DOHH2 (cell line): ENCODE measurements at regions not wholly inside any gene's neighbourhood (a gene's known extent, or its start where the extent isn't known, plus 50 kb on each side); places are given as distances from the start of the nearest gene placed in this dataset.

Experiments used
- H3F3A ChIP-seq: fragments of 200-600 bp; sonication (generic), shearing (Covaris generic); 2 replicates; pipeline ENCODE4 v1.6.0; 2016; ENCODE audit warnings: antibody characterized with exemption, mild to moderate bottlenecking; ENCODE audit not compliant: control insufficient read depth, insufficient read depth
- H3K27ac ChIP-seq: fragments of 200-600 bp; sonication (generic); 2 replicates; pipeline ENCODE4 v1.5.1; 2014; ENCODE audit warnings: low read depth, mild to moderate bottlenecking, low read length, moderate library complexity
- H3K27me3 ChIP-seq: fragments of 200-600 bp; sonication (generic); 2 replicates; pipeline ENCODE4 v1.6.1; 2014; ENCODE audit warnings: mild to moderate bottlenecking, low read length, mixed read lengths; ENCODE audit not compliant: control insufficient read depth
- H3K36me3 ChIP-seq: fragments of 200-600 bp; sonication (generic); 2 replicates; pipeline ENCODE4 v1.6.1; 2014; ENCODE audit warnings: mild to moderate bottlenecking, low read length, moderate library complexity, mixed read lengths; ENCODE audit not compliant: control insufficient read depth
- H3K4me1 ChIP-seq: fragments of 200-600 bp; sonication (generic); 2 replicates; pipeline ENCODE4 v1.6.1; 2014; ENCODE audit warnings: mild to moderate bottlenecking, low read length, mixed read lengths; ENCODE audit not compliant: control insufficient read depth
- H3K4me2 ChIP-seq: fragments of 200-600 bp; sonication (generic); 2 replicates; pipeline ENCODE4 v1.6.0; 2014; ENCODE audit warnings: mild to moderate bottlenecking, low read length, moderate library complexity
- H3K4me3 ChIP-seq: fragments of 200-600 bp; sonication (generic); 2 replicates; pipeline ENCODE4 v1.5.1; 2014; ENCODE audit warnings: mild to moderate bottlenecking, low read length, mixed read lengths
- H3K79me2 ChIP-seq: fragments of 200-600 bp; sonication (generic); 2 replicates; pipeline ENCODE4 v1.6.1; 2014; ENCODE audit warnings: mild to moderate bottlenecking, low read length, mixed read lengths; ENCODE audit not compliant: control insufficient read depth
- H3K9me2 ChIP-seq: fragments of 200-600 bp; sonication (generic); replicated peaks from 2 replicates; pipeline ENCODE4 v1.6.1; 2014; ENCODE audit warnings: mild to moderate bottlenecking, low read length, mixed read lengths; ENCODE audit not compliant: control insufficient read depth
- H3K9me3 ChIP-seq: fragments of 200-600 bp; sonication (generic); 2 replicates; pipeline ENCODE4 v1.6.1; 2014; ENCODE audit warnings: antibody characterized with exemption, low read length, mixed read lengths; ENCODE audit not compliant: control insufficient read depth, insufficient read depth
- H4K20me1 ChIP-seq: fragments of 200-600 bp; sonication (generic); 2 replicates; pipeline ENCODE4 v1.6.0; 2014; ENCODE audit warnings: low read depth, mild to moderate bottlenecking, antibody characterized with exemption, low read length, moderate library complexity; ENCODE audit not compliant: control insufficient read depth, insufficient read depth
- CTCF ChIP-seq: fragments of 200-600 bp; sonication (generic); IDR thresholded peaks from one replicate; pipeline ENCODE4 v1.5.1; 2014; ENCODE audit warnings: antibody characterized with exemption, mild to moderate bottlenecking, low read depth, low read length; ENCODE audit not compliant: poor library complexity, severe bottlenecking
- EZH2phosphoT487 ChIP-seq: fragments of 200-600 bp; sonication (generic); IDR thresholded peaks from 2 replicates; pipeline ENCODE4 v1.6.1; 2017; ENCODE audit warnings: borderline replicate concordance, mild to moderate bottlenecking, antibody characterized with exemption, low read length, moderate library complexity, mixed read lengths

- no peak overlapping the region for H3K4me2 ChIP-seq
- H3K27ac ChIP-seq, result no peak overlapping the region
- TF ChIP-seq CTCF (no peak), EZH2phosphoT487 (no peak)
- no peaks in the 10 kb centered on the region for H3F3A ChIP-seq
- no peaks in the 10 kb centered on the region for H4K20me1 ChIP-seq
- H3K27me3 ChIP-seq, result no peaks in the 10 kb centered on the region
- no peak overlapping the region for H3K4me3 ChIP-seq
- no peaks in the 10 kb centered on the region for H3K9me3 ChIP-seq
- H3K79me2 ChIP-seq, result no peaks in the 10 kb centered on the region
- no peaks in the 10 kb centered on the region for H3K36me3 ChIP-seq
- H3K9me2 ChIP-seq, result no peaks in the 10 kb centered on the region
- no peaks in the 10 kb centered on the region for H3K4me1 ChIP-seq
These were observed 62.9 kb upstream of the URI1 start for GRCh38 chr19:29878973-29879654.

- Histone ChIP-seq H3K79me2 (no peaks in the 10 kb centered on the region), H3K9me3 (no peaks in the 10 kb centered on the region), H3K9me2 (no peaks in the 10 kb centered on the region), H3K4me2 (no peak overlapping the region), H3K36me3 (no peaks in the 10 kb centered on the region), H4K20me1 (no peaks in the 10 kb centered on the region), H3K4me1 (no peaks in the 10 kb centered on the region), H3K27ac (no peak overlapping the region), H3K4me3 (no peak overlapping the region), H3K27me3 (no peaks in the 10 kb centered on the region), H3F3A (no peaks in the 10 kb centered on the region)
- no peak for TF ChIP-seq CTCF
- no peak for TF ChIP-seq EZH2phosphoT487
These were observed 62.4 kb upstream of the URI1 start for GRCh38 chr19:29879655-29879974.

- H3K79me2 ChIP-seq, result no peaks in the 10 kb centered on the region
These were observed 61.4 kb upstream of the URI1 start for GRCh38 chr19:29880498-29881081.

More at GRCh38 chr19:29880498-29881081, 61.4 kb upstream of the URI1 start:
- no peak for TF ChIP-seq CTCF
- no peak for TF ChIP-seq EZH2phosphoT487
- Histone ChIP-seq H3K4me3 (no peak overlapping the region), H3K4me1 (no peaks in the 10 kb centered on the region), H3K4me2 (no peak overlapping the region), H4K20me1 (no peaks in the 10 kb centered on the region), H3F3A (no peaks in the 10 kb centered on the region), H3K9me2 (no peaks in the 10 kb centered on the region), H3K27ac (no peak overlapping the region), H3K27me3 (no peaks in the 10 kb centered on the region), H3K9me3 (no peaks in the 10 kb centered on the region), H3K36me3 (no peaks in the 10 kb centered on the region)
